Endodermal cell (in vitro differentiated cells): ENCODE measurements at regions not wholly inside any gene's neighbourhood (a gene's known extent, or its start where the extent isn't known, plus 50 kb on each side); places are given as distances from the start of the nearest gene placed in this dataset.
"Not testable (repeated sequence)": the region's sequence is repeated elsewhere in the genome, so short reads cannot be mapped to it uniquely, and the experiment has no call there.

ENCODE experiments used
- DNase-seq: peaks from one replicate; pipeline ENCODE4 v3.0.0-alpha.2; 2017
- H3K27ac ChIP-seq: 2 replicates; pipeline ENCODE4 v1.5.1; 2013; ENCODE audit warnings: mild to moderate bottlenecking, low read depth, low read length, moderate library complexity
- H3K27me3 ChIP-seq: 2 replicates; pipeline ENCODE4 v1.6.1; 2013; ENCODE audit warnings: mild to moderate bottlenecking, low read length, moderate library complexity; ENCODE audit not compliant: insufficient read depth, control insufficient read depth, poor library complexity, severe bottlenecking
- H3K36me3 ChIP-seq: 2 replicates; pipeline ENCODE4 v1.7.0; 2013; ENCODE audit warnings: mild to moderate bottlenecking, low read length, moderate library complexity; ENCODE audit not compliant: control insufficient read depth, insufficient read depth
- H3K4me1 ChIP-seq: one replicate; pipeline ENCODE4 v1.7.0; 2013; ENCODE audit warnings: low read length; ENCODE audit not compliant: control insufficient read depth, insufficient read depth
- H3K4me3 ChIP-seq: 2 replicates; pipeline ENCODE4 v1.5.1; 2013; ENCODE audit warnings: mild to moderate bottlenecking, low read length, moderate library complexity
- H3K9ac ChIP-seq: 2 replicates; pipeline ENCODE4 v1.6.1; 2013; ENCODE audit warnings: mild to moderate bottlenecking, low read length, moderate library complexity; ENCODE audit not compliant: poor library complexity, severe bottlenecking; ENCODE audit errors: extremely low read depth
- H3K9me3 ChIP-seq: 2 replicates; pipeline ENCODE4 v1.6.1; 2013; ENCODE audit warnings: mild to moderate bottlenecking, low read length, moderate library complexity; ENCODE audit not compliant: control insufficient read depth
- H3K27ac Mint-ChIP-seq: 2 replicates; pipeline ENCODE4 v1.8.0; 2020; ENCODE audit warnings: mixed read lengths
- H3K27me3 Mint-ChIP-seq: 2 replicates; pipeline ENCODE4 v1.8.0; 2021; ENCODE audit warnings: mild to moderate bottlenecking, mixed read lengths; ENCODE audit not compliant: insufficient read depth
- H3K36me3 Mint-ChIP-seq: 2 replicates; pipeline ENCODE4 v1.8.0; 2020; ENCODE audit warnings: low read depth, mixed read lengths
- H3K4me1 Mint-ChIP-seq: 2 replicates; pipeline ENCODE4 v1.8.0; 2020; ENCODE audit warnings: mixed read lengths
- H3K4me3 Mint-ChIP-seq: 2 replicates; pipeline ENCODE4 v1.8.0; 2020; ENCODE audit warnings: mild to moderate bottlenecking, moderate library complexity, mixed read lengths
- H3K9me3 Mint-ChIP-seq: 2 replicates; pipeline ENCODE4 v1.8.0; 2020; ENCODE audit warnings: mild to moderate bottlenecking, mixed read lengths
- CTCF ChIP-seq: fragments of 200-600 bp; sonication (generic); conservative IDR thresholded peaks from 2 replicates; pipeline ENCODE4 v1.5.0; 2021; ENCODE audit warnings: antibody characterized with exemption, mild to moderate bottlenecking
- WGBS, 2 experiments: methylation state at CpG; one replicate each; pipeline versions ENCODE4 v1.1.5 to v1.1.7; 2013; ENCODE audit warnings: missing lambda C conversion rate in 2 of 2, mixed read lengths in 1 of 2; ENCODE audit not compliant: insufficient coverage in 1 of 2, insufficient read length in 1 of 2; 5-methylcytosine and 5-hydroxymethylcytosine counted together

GRCh38 chr10:125252937-125253336, 92.6 kb upstream of the CTBP2 start:
- no peaks in the 10 kb centered on the region for H3K27me3 ChIP-seq
- H3K36me3 ChIP-seq = no peaks in the 10 kb centered on the region
- H3K36me3 Mint-ChIP-seq = no peaks in the 10 kb centered on the region
- TF ChIP-seq CTCF = no peak
- no peak for DNase-seq
- no peak overlapping the region for H3K9ac ChIP-seq
- no peak overlapping the region for H3K4me3 Mint-ChIP-seq
- 56 to 76% methylated on average over 1 to 2 of the region's 2 CpGs for WGBS, 2 experiments
- no peak overlapping the region for H3K4me3 ChIP-seq
- no peaks in the 10 kb centered on the region for H3K4me1 ChIP-seq
- H3K27me3 Mint-ChIP-seq = peaks cover 6% of the 10 kb centered on the region
- H3K27ac Mint-ChIP-seq = no peak overlapping the region
- H3K27ac ChIP-seq = no peak overlapping the region
- H3K9me3 Mint-ChIP-seq = peaks cover 19% of the 10 kb centered on the region
- no peaks in the 10 kb centered on the region for H3K9me3 ChIP-seq
- peaks cover 2% of the 10 kb centered on the region for H3K4me1 Mint-ChIP-seq

- H3K9ac ChIP-seq, H3K4me1 Mint-ChIP-seq, H3K27me3 ChIP-seq, H3K4me3 ChIP-seq, H3K27ac Mint-ChIP-seq, H3K4me1 ChIP-seq, H3K36me3 Mint-ChIP-seq, H3K36me3 ChIP-seq, H3K27ac ChIP-seq, H3K9me3 ChIP-seq, DNase-seq, H3K4me3 Mint-ChIP-seq: not testable (repeated sequence)
- Mint-ChIP-seq H3K9me3 (peaks cover 19% of the 10 kb centered on the region), H3K27me3 (peaks cover 10% of the 10 kb centered on the region)
- WGBS, 2 experiments = 96 to 100% methylated on average over 2 to 3 of the region's 4 CpGs
Measured at GRCh38 chr10:125250834-125251233, 90.5 kb upstream of the CTBP2 start.

- peaks cover 10% of the 10 kb centered on the region for H3K27me3 Mint-ChIP-seq
- Histone ChIP-seq H3K36me3 (no peaks in the 10 kb centered on the region), H3K27me3 (no peaks in the 10 kb centered on the region), H3K9ac (no peak overlapping the region), H3K9me3 (no peaks in the 10 kb centered on the region), H3K27ac (no peak overlapping the region), H3K4me1 (no peaks in the 10 kb centered on the region), H3K4me3 (no peak overlapping the region)
- H3K4me3 Mint-ChIP-seq = no peak overlapping the region
- H3K27ac Mint-ChIP-seq = no peak overlapping the region
- no peak for DNase-seq
- no peaks in the 10 kb centered on the region for H3K36me3 Mint-ChIP-seq
- H3K4me1 Mint-ChIP-seq = peaks cover 2% of the 10 kb centered on the region
- no peak for TF ChIP-seq CTCF
- 79 to 96% methylated on average over 4 to 6 of the region's 6 CpGs for whole genome bisulfite sequencing, 2 experiments
- H3K9me3 Mint-ChIP-seq = peaks cover 19% of the 10 kb centered on the region
Measured at GRCh38 chr10:125249948-125250347, 89.6 kb upstream of the CTBP2 start.

- Histone ChIP-seq H3K9me3 (no peaks in the 10 kb centered on the region), H3K36me3 (no peaks in the 10 kb centered on the region), H3K4me1 (no peaks in the 10 kb centered on the region), H3K9ac (no peak overlapping the region), H3K4me3 (no peak overlapping the region), H3K27me3 (no peaks in the 10 kb centered on the region), H3K27ac (no peak overlapping the region)
- Mint-ChIP-seq H3K4me1 (peaks cover 2% of the 10 kb centered on the region), H3K27me3 (peaks cover 10% of the 10 kb centered on the region), H3K4me3 (no peak overlapping the region), H3K36me3 (no peaks in the 10 kb centered on the region), H3K9me3 (peaks cover 14% of the 10 kb centered on the region), H3K27ac (no peak overlapping the region)
- no peak for TF ChIP-seq CTCF
- 95 to 100% methylated on average over 1 to 3 of the region's 3 CpGs for WGBS, 2 experiments
- peak; percentile 5 for DNase-seq
Measured at GRCh38 chr10:125248489-125248888, 88.1 kb upstream of the CTBP2 start.
